ENCODE measurements at regions not wholly inside any gene's neighbourhood (a gene's known extent, or its start where the extent isn't known, plus 50 kb on each side); places are given as distances from the start of the nearest gene placed in this dataset.

DNA sequence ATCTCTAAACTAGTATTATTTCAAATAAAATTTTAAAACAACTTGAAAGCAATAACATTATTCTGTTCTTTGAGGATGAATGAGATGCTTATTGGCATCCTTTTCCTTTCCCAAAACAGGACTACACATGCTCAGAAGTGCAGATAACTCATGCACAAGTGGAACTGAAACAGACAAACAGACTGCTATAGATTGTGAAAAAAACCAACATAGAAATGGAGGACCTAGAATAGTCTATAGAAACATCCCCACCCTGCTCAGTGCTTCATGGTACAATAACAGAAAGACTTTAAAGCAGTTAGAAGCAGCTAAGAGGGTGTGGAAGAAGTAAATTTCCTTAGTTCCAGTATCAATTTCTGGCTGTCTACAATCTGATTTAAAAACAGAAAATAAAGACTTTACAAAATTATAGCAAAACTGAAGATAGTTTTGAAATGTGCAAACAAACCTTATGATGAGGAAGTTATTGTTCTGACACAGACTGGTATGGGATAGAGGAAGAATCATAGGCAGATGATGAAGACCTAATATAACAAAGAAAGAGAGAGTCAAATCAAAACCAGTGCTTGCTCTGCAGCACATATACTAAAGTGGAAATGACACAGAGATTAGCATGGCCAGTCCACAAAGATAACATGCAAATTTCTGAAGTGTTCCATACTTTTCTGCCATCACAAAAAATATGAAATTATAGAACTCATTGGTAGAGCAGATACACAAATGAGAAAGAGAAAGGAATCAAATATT is 1025.4 kb downstream of the SQOR start:
- Mint-ChIP-seq H3K4me3 (ENCODE audit: unreplicated experiment) (no peak overlapping the region), H3K4me1 (ENCODE audit: low read depth, unreplicated experiment) (no peaks in the 10 kb centered on the region), H3K36me3 (ENCODE audit: low read depth, unreplicated experiment) (no peaks in the 10 kb centered on the region), H3K27me3 (ENCODE audit: low read depth, unreplicated experiment) (no peaks in the 10 kb centered on the region), H3K27ac (ENCODE audit: unreplicated experiment) (no peak overlapping the region), H3K9me3 (ENCODE audit: unreplicated experiment) (peaks cover 1% of the 10 kb centered on the region)
- TF ChIP-seq, protein P1, sequence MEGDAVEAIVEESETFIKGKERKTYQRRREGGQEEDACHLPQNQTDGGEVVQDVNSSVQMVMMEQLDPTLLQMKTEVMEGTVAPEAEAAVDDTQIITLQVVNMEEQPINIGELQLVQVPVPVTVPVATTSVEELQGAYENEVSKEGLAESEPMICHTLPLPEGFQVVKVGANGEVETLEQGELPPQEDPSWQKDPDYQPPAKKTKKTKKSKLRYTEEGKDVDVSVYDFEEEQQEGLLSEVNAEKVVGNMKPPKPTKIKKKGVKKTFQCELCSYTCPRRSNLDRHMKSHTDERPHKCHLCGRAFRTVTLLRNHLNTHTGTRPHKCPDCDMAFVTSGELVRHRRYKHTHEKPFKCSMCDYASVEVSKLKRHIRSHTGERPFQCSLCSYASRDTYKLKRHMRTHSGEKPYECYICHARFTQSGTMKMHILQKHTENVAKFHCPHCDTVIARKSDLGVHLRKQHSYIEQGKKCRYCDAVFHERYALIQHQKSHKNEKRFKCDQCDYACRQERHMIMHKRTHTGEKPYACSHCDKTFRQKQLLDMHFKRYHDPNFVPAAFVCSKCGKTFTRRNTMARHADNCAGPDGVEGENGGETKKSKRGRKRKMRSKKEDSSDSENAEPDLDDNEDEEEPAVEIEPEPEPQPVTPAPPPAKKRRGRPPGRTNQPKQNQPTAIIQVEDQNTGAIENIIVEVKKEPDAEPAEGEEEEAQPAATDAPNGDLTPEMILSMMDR (IDR thresholded peaks at IDR 0.05; ENCODE audit: insufficient read depth, low read depth, low read length) = no peak
- TF ChIP-seq EZH2 (IDR thresholded peaks at IDR 0.05; ENCODE audit: insufficient read depth, low read length) = no peak
- Histone ChIP-seq H3K27me3 (ENCODE audit: insufficient read depth, low read length) (no peaks in the 10 kb centered on the region), H2AFZ (ENCODE audit: low read depth, low read length) (no peak overlapping the region), H3K27ac (ENCODE audit: low read depth, low read length) (no peak overlapping the region), H3K79me2 (ENCODE audit: insufficient read depth, low read length) (no peaks in the 10 kb centered on the region), H3K4me2 (ENCODE audit: low read length) (no peak overlapping the region), H3K36me3 (ENCODE audit: insufficient read depth, low read length) (no peaks in the 10 kb centered on the region), H4K20me1 (ENCODE audit: insufficient read depth, low read length) (no peaks in the 10 kb centered on the region), H3K4me3 (ENCODE audit: insufficient read depth, low read depth, low read length) (no peak overlapping the region), H3K9me3 (ENCODE audit: insufficient read depth, low read depth, low read length) (no peaks in the 10 kb centered on the region), H3K4me1 (ENCODE audit: insufficient read depth, low read length) (no peaks in the 10 kb centered on the region), H3K9ac (ENCODE audit: low read length) (no peak overlapping the region)
- FAIRE-seq (no peak), DNase-seq (ENCODE audit: low read depth) (no peak)

DNA sequence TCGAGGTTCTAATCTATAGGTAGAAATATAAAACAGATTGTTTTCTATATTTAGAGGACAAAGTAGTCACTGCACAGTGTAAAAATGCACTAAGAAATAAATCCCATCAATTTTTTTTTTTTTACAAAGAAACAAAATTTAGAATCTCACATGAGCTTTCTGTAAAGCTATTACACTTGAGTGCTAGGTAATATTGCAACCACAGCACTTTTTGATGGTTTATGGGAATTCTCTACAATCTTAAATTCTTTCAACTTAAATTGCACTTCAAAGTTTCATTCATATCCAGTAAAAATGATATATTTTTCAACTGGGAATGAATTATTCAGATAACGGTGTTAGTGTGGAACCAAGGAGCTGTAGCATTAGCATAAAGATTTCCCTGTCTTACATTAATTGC is 1035.4 kb downstream of the SQOR start:
- Histone ChIP-seq H2AFZ (ENCODE audit: low read depth, low read length) (no peak overlapping the region), H3K27me3 (ENCODE audit: insufficient read depth, low read length) (no peaks in the 10 kb centered on the region), H3K4me1 (ENCODE audit: insufficient read depth, low read length) (no peaks in the 10 kb centered on the region), H3K27ac (ENCODE audit: low read depth, low read length) (no peak overlapping the region), H3K79me2 (ENCODE audit: insufficient read depth, low read length) (no peaks in the 10 kb centered on the region), H3K9ac (ENCODE audit: low read length) (no peak overlapping the region), H3K4me3 (ENCODE audit: insufficient read depth, low read depth, low read length) (no peak overlapping the region), H3K4me2 (ENCODE audit: low read length) (no peak overlapping the region), H3K9me3 (ENCODE audit: insufficient read depth, low read depth, low read length) (no peaks in the 10 kb centered on the region), H3K36me3 (ENCODE audit: insufficient read depth, low read length) (no peaks in the 10 kb centered on the region), H4K20me1 (ENCODE audit: insufficient read depth, low read length) (no peaks in the 10 kb centered on the region)
- Mint-ChIP-seq H3K9me3 (ENCODE audit: unreplicated experiment) (no peaks in the 10 kb centered on the region), H3K4me1 (ENCODE audit: low read depth, unreplicated experiment) (no peaks in the 10 kb centered on the region), H3K4me3 (ENCODE audit: unreplicated experiment) (no peak overlapping the region), H3K27me3 (ENCODE audit: low read depth, unreplicated experiment) (no peaks in the 10 kb centered on the region), H3K27ac (ENCODE audit: unreplicated experiment) (no peak overlapping the region), H3K36me3 (ENCODE audit: low read depth, unreplicated experiment) (no peaks in the 10 kb centered on the region)
- no peak for DNase-seq (ENCODE audit: low read depth)
- TF ChIP-seq, protein P1 (IDR thresholded peaks at IDR 0.05; ENCODE audit: insufficient read depth, low read depth, low read length) = no peak
- TF ChIP-seq EZH2 (IDR thresholded peaks at IDR 0.05; ENCODE audit: insufficient read depth, low read length) = no peak
- no peak for FAIRE-seq

DNA sequence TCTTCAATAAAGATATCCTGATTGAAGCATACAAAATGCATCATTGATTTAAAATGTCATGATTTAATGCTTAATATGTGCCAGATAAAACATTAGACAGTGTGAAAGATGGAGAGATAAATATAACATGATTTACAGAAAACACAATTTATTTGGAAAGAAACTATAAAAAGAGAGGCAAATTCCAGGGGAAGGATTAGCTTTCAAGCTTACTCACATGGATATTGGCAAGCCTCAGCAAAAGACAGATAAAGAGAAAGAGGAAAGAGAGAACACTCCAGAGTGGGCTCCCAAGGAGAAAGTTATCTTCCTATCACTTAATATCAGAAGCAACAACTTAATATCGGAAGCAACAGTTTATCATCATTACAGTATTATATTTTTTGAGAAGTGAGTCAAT is 1036.5 kb downstream of the SQOR start:
- Histone ChIP-seq H3K27me3 (ENCODE audit: insufficient read depth, low read length) (no peaks in the 10 kb centered on the region), H3K4me2 (ENCODE audit: low read length) (no peak overlapping the region), H4K20me1 (ENCODE audit: insufficient read depth, low read length) (no peaks in the 10 kb centered on the region), H3K4me3 (ENCODE audit: insufficient read depth, low read depth, low read length) (no peak overlapping the region), H3K9ac (ENCODE audit: low read length) (no peak overlapping the region), H2AFZ (ENCODE audit: low read depth, low read length) (no peak overlapping the region), H3K27ac (ENCODE audit: low read depth, low read length) (no peak overlapping the region), H3K36me3 (ENCODE audit: insufficient read depth, low read length) (no peaks in the 10 kb centered on the region), H3K79me2 (ENCODE audit: insufficient read depth, low read length) (no peaks in the 10 kb centered on the region), H3K9me3 (ENCODE audit: insufficient read depth, low read depth, low read length) (no peaks in the 10 kb centered on the region), H3K4me1 (ENCODE audit: insufficient read depth, low read length) (no peaks in the 10 kb centered on the region)
- FAIRE-seq (no peak), DNase-seq (ENCODE audit: low read depth) (no peak)
- no peaks in the 10 kb centered on the region for H3K36me3 Mint-ChIP-seq (ENCODE audit: low read depth, unreplicated experiment)
- H3K4me3 Mint-ChIP-seq (ENCODE audit: unreplicated experiment) = no peak overlapping the region
- no peaks in the 10 kb centered on the region for H3K9me3 Mint-ChIP-seq (ENCODE audit: unreplicated experiment)
- no peaks in the 10 kb centered on the region for H3K27me3 Mint-ChIP-seq (ENCODE audit: low read depth, unreplicated experiment)
- no peak for TF ChIP-seq EZH2 (IDR thresholded peaks at IDR 0.05; ENCODE audit: insufficient read depth, low read length)
- TF ChIP-seq, protein P1 (IDR thresholded peaks at IDR 0.05; ENCODE audit: insufficient read depth, low read depth, low read length) = no peak
- H3K27ac Mint-ChIP-seq (ENCODE audit: unreplicated experiment) = no peak overlapping the region
- H3K4me1 Mint-ChIP-seq (ENCODE audit: low read depth, unreplicated experiment) = no peaks in the 10 kb centered on the region

Data from astrocyte (in vitro differentiated cells and primary cell).